ENCODE measurements at regions not wholly inside any gene's neighbourhood (a gene's known extent, or its start where the extent isn't known, plus 50 kb on each side); places are given as distances from the start of the nearest gene placed in this dataset.

DNA sequence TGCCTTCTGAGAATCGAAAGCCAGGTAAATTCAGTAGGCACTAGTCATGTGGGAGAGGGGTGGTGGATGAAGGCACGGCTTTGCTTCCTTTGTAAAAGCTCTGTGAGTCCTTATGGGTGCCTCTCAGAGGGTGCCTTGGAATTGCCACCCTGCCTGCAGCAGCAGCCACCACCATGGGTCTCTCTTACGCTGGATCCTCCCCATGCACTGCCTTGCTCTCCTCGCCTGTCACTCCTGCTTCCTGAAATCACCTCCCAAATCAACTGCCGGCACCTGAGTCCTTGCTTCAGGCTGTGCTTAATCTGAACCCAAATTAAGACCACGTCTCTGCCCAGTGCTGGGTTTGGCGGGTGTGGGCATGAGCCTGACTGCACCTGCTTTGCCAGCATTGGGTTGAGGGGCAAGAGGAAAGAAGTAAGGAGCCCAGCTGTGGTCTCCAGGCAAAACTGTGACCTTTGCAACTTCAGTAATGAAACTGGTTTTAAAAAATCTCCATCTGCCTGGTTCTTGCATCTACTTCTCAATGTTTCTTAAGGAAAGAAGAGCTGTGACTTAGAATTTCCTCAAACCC is 55.9 kb upstream of the CLMN start:
- no peak for TF ChIP-seq CTCF (IDR thresholded peaks at IDR 0.05; ENCODE audit: low read length)
- TF ChIP-seq EZH2phosphoT487 (IDR thresholded peaks at IDR 0.05; ENCODE audit: low read length) = no peak
- no peak for TF ChIP-seq EZH2 (optimal IDR thresholded peaks at IDR 0.05; ENCODE audit: low read depth, low read length)

Measured in MM.1S (cell line).